Panc1 (cell line): ENCODE measurements at regions not wholly inside any gene's neighbourhood (a gene's known extent, or its start where the extent isn't known, plus 50 kb on each side); places are given as distances from the start of the nearest gene placed in this dataset.

ENCODE experiments used
- CTCF ChIP-seq: fragments of 450-650 bp; IDR thresholded peaks from 2 replicates; pipeline ENCODE4 v1.5.1; 2017; ENCODE audit warnings: mild to moderate bottlenecking
- POLR2AphosphoS5 ChIP-seq: IDR thresholded peaks from 2 replicates; pipeline ENCODE4 v1.6.1; 2012; ENCODE audit warnings: mild to moderate bottlenecking, low read depth, low read length, moderate library complexity
- SIN3A ChIP-seq: IDR thresholded peaks from 2 replicates; pipeline ENCODE4 v1.6.1; 2012; ENCODE audit warnings: low read depth, mild to moderate bottlenecking, low read length, moderate library complexity, borderline replicate concordance; ENCODE audit not compliant: insufficient read depth

GRCh38 chr1:238458899-238459298 lies 568.2 kb upstream of the ZP4 start:
- TF ChIP-seq CTCF, result no peak
- no peak for TF ChIP-seq POLR2AphosphoS5
- TF ChIP-seq SIN3A, result no peak
